ENCODE measurements at regions not wholly inside any gene's neighbourhood (a gene's known extent, or its start where the extent isn't known, plus 50 kb on each side); places are given as distances from the start of the nearest gene placed in this dataset.
"Not testable (repeated sequence)": the region's sequence is repeated elsewhere in the genome, so short reads cannot be mapped to it uniquely, and the experiment has no call there.

- Mint-ChIP-seq H3K27me3 (peaks cover 0 to 6% (median 0%) of the 10 kb centered on the region in 3 donors), H3K36me3 (no peaks in the 10 kb centered on the region), H3K4me1 (no peaks in the 10 kb centered on the region), H3K9me3 (peaks cover 0 to 14% (median 0%) of the 10 kb centered on the region in 7 donors), H3K27ac (no peak overlapping the region), H3K4me3 (peak overlapping the region in 1 of 8 donors; percentile 68)
- ATAC-seq (ENCODE audit: low read depth in 2 of 2): no peak
- no peak for DNase-seq
Observed at GRCh38 chr5:174618589-174618988, 105.8 kb upstream of the MSX2 start.

DNA sequence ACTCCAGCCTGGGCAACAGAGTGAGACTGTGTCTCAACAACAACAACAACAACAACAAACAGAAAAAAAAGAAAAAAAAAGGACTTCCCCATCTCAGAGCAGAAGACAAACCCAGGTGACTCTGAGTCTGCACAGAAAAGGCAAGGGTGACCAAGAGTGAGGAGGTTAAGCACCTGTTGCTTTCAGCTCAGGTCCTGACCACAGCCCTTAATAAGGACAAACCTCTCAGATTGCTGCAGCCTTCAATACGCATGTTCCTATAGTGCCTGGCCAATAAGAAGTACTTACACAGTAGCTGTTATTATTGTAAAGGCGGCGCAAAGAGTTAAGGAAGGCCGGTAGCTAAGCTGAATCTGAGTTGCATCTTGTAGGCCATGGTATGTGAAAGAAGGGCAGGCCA lies 102.3 kb upstream of the MSX2 start:
- H3K27ac Mint-ChIP-seq: no peak overlapping the region
- peaks cover 0 to 9% (median 0%) of the 10 kb centered on the region in 3 donors for H3K27me3 Mint-ChIP-seq
- H3K36me3 Mint-ChIP-seq: no peaks in the 10 kb centered on the region
- ATAC-seq (ENCODE audit: low read depth in 2 of 2): no peak
- H3K9me3 Mint-ChIP-seq: peaks cover 0 to 3% (median 0%) of the 10 kb centered on the region in 7 donors
- no peaks in the 10 kb centered on the region for H3K4me1 Mint-ChIP-seq
- H3K4me3 Mint-ChIP-seq: no peak overlapping the region
- no peak for DNase-seq

- peaks cover 0 to 6% (median 1%) of the 10 kb centered on the region in 7 donors for H3K9me3 Mint-ChIP-seq
- ATAC-seq (ENCODE audit: low read depth in 2 of 2) (no peak), DNase-seq (no peak)
- no peak overlapping the region for H3K27ac Mint-ChIP-seq
- no peaks in the 10 kb centered on the region for H3K4me1 Mint-ChIP-seq
- no peaks in the 10 kb centered on the region for H3K36me3 Mint-ChIP-seq
- H3K27me3 Mint-ChIP-seq: peaks cover 0 to 9% (median 0%) of the 10 kb centered on the region in 3 donors
- H3K4me3 Mint-ChIP-seq: no peak overlapping the region
Observed at GRCh38 chr5:174623018-174623417, 101.4 kb upstream of the MSX2 start.

- Mint-ChIP-seq H3K27me3 (peaks cover 0 to 9% (median 0%) of the 10 kb centered on the region in 3 donors), H3K9me3 (peaks cover 0 to 6% (median 1%) of the 10 kb centered on the region in 7 donors), H3K36me3 (no peaks in the 10 kb centered on the region), H3K27ac (no peak overlapping the region), H3K4me1 (no peaks in the 10 kb centered on the region), H3K4me3 (no peak overlapping the region)
- ATAC-seq (ENCODE audit: low read depth in 2 of 2): no peak
- DNase-seq: no peak
Observed at GRCh38 chr5:174623433-174624019, 100.9 kb upstream of the MSX2 start.

- H3K4me3 Mint-ChIP-seq: no peak overlapping the region
- no peaks in the 10 kb centered on the region for H3K4me1 Mint-ChIP-seq
- no peaks in the 10 kb centered on the region for H3K36me3 Mint-ChIP-seq
- peaks cover 0 to 12% (median 2%) of the 10 kb centered on the region in 7 donors for H3K9me3 Mint-ChIP-seq
- ATAC-seq (ENCODE audit: low read depth in 2 of 2): no peak
- peaks cover 0 to 9% (median 0%) of the 10 kb centered on the region in 3 donors for H3K27me3 Mint-ChIP-seq
- no peak for DNase-seq
- H3K27ac Mint-ChIP-seq: no peak overlapping the region
Observed at GRCh38 chr5:174624733-174625522, 99.5 kb upstream of the MSX2 start.

GRCh38 chr5:174625591-174626350 lies 98.6 kb upstream of the MSX2 start:
- no peak overlapping the region for H3K27ac Mint-ChIP-seq
- H3K4me3 Mint-ChIP-seq: no peak overlapping the region
- H3K4me1 Mint-ChIP-seq: no peaks in the 10 kb centered on the region
- H3K27me3 Mint-ChIP-seq: peaks cover 0 to 7% (median 0%) of the 10 kb centered on the region in 3 donors
- H3K36me3 Mint-ChIP-seq: no peaks in the 10 kb centered on the region
- no peak for ATAC-seq (ENCODE audit: low read depth in 2 of 2)
- peaks cover 0 to 12% (median 2%) of the 10 kb centered on the region in 7 donors for H3K9me3 Mint-ChIP-seq
- DNase-seq: no peak

DNA sequence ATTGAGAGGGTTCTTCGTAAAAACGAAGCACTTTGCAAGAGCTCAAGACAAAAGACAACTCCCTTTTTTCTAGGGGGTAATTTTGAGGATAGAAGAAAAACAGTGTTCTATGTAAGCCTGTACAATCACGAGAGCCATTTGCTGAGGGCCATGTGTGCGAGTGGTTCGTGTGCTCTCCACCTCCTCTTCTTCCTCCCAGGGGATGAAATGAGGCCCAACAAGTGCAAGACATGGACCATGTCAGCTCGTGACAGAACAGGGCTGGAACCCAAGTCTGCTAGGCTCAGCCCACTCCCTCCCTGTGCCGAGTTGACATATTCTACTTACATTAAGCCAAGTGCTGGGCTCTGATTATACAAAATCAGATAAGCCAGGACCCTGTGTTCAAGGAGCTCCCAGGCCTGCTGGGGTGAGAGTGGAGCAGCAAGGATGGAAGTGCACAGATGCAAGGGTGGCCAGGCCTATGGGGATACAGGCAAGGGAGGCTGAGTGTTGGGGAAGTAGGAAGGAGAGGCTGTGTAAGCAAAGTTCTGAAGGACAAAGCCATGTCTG lies 97.9 kb upstream of the MSX2 start:
- Mint-ChIP-seq H3K27me3 (peaks cover 0 to 3% (median 0%) of the 10 kb centered on the region in 3 donors), H3K4me3 (no peak overlapping the region), H3K36me3 (no peaks in the 10 kb centered on the region), H3K9me3 (peaks cover 0 to 12% (median 2%) of the 10 kb centered on the region in 7 donors), H3K27ac (peak overlapping the region in 2 of 6 donors; percentile 61 to 68), H3K4me1 (no peaks in the 10 kb centered on the region)
- no peak for DNase-seq
- ATAC-seq (ENCODE audit: low read depth in 2 of 2): no peak

DNA sequence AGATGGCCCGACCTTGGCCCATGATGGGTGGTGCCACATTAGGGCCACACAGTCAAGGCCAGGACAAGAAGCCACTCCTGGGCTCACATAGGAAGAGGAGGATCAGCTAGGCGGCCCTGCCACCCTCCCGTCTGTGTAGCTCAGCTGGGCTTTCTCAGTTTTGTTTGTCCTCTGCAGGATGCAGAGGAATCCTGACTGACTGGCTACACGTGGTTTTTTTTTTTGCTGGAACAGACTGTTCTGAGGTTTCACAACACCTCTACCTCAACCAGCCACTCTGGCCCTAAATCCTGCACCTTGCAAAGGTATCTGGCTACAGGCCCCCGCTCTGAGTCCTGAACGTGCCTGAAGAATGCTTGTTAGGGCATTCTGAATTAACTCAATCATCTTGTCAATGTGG lies 88.3 kb upstream of the MSX2 start:
- Mint-ChIP-seq H3K4me1 (no peaks in the 10 kb centered on the region), H3K27me3 (no peaks in the 10 kb centered on the region), H3K27ac (no peak overlapping the region), H3K4me3 (no peak overlapping the region), H3K36me3 (no peaks in the 10 kb centered on the region), H3K9me3 (peaks cover 0 to 4% (median 0%) of the 10 kb centered on the region in 7 donors)
- DNase-seq (no peak), ATAC-seq (ENCODE audit: low read depth in 2 of 2) (no peak)

DNA sequence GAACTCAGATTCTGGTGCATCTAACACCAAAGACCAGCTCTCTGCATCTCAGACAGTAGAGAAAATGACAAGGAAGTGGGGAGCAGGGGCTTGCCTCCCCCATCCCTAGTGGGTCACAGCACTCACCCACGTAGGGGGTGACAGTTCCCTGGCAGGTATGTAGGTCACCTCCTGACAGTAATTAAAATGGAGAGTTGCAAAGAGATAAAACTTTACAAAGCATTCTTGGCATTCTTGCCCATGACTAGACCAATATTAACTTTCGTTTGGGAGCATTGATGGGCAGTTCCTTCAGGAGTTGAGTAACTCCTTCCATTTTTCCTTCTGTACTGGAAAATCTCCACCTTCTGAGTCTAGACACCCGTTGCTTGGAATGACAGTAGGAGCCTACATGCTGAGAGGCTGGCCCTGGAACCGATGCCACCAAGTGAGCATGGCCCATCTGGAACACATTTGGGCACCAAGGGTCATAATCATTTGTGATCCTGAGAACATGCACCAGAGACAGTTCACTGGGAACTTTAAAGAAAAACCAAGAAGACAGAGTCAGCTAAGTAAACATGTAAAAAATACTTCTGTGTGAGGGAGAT lies 81.5 kb upstream of the MSX2 start:
- Mint-ChIP-seq H3K4me3 (no peak overlapping the region), H3K27ac (no peak overlapping the region), H3K9me3 (peaks cover 2 to 18% (median 10%) of the 10 kb centered on the region in 7 donors), H3K36me3 (no peaks in the 10 kb centered on the region), H3K27me3 (no peaks in the 10 kb centered on the region), H3K4me1 (peaks cover 0 to 1% (median 0%) of the 10 kb centered on the region in 3 donors)
- no peak for DNase-seq
- ATAC-seq (ENCODE audit: low read depth in 2 of 2): no peak

DNA sequence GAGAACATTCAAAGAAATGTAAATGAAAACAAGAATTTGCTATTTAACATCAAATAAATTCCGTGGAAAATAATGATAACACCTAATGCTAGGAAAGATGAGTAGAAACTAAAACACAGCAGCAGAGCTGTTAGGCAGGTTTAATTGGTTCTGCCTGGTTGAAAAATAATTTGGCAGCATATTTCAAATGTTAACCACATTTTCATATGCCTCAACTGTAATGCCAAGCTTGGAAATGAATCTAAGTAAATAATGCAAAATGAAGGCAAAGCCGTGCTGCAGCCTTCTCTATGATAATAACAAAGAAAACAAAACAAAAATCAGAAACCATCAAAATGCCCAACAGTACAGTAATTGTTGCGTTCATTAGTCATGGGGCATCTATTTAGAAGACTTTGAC lies 79.9 kb upstream of the MSX2 start:
- Mint-ChIP-seq H3K9me3 (peaks cover 6 to 32% (median 14%) of the 10 kb centered on the region in 7 donors), H3K4me3 (no peak overlapping the region), H3K36me3 (no peaks in the 10 kb centered on the region), H3K27ac (no peak overlapping the region), H3K4me1 (peaks cover 0 to 5% (median 0%) of the 10 kb centered on the region in 3 donors), H3K27me3 (no peaks in the 10 kb centered on the region)
- DNase-seq: no peak
- no peak for ATAC-seq (ENCODE audit: low read depth in 2 of 2)

- peaks cover 6 to 34% (median 14%) of the 10 kb centered on the region in 7 donors for H3K9me3 Mint-ChIP-seq
- ATAC-seq (ENCODE audit: low read depth in 2 of 2) (no peak), DNase-seq (no peak)
- H3K27ac Mint-ChIP-seq: no peak overlapping the region
- H3K4me3 Mint-ChIP-seq: no peak overlapping the region
- H3K4me1 Mint-ChIP-seq: peaks cover 0 to 5% (median 0%) of the 10 kb centered on the region in 3 donors
- H3K36me3 Mint-ChIP-seq: no peaks in the 10 kb centered on the region
- no peaks in the 10 kb centered on the region for H3K27me3 Mint-ChIP-seq
Observed at GRCh38 chr5:174644923-174645322, 79.5 kb upstream of the MSX2 start.

DNA sequence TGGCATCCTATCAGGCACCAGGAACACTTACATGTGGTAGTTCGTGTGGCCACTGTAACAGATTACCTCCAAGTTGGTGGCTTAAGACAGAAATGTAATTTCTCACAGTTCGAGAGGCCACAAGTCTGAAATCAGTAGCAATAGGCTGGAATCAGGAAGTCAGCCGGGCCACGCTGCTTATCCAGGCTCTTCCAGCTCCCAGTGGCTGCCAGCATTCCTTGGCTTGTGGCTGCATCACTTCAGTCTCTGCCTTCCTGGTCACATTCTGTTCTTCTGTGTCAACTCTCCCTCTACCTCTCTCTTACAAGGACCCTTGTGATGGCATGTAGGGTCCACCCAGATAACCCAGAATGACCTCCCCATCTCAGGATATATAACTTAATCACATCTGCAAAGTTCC lies 78.7 kb upstream of the MSX2 start:
- H3K27ac Mint-ChIP-seq: no peak overlapping the region
- H3K9me3 Mint-ChIP-seq: peaks cover 6 to 34% (median 14%) of the 10 kb centered on the region in 7 donors
- DNase-seq (no peak), ATAC-seq (ENCODE audit: low read depth in 2 of 2) (no peak)
- no peak overlapping the region for H3K4me3 Mint-ChIP-seq
- H3K36me3 Mint-ChIP-seq: no peaks in the 10 kb centered on the region
- no peaks in the 10 kb centered on the region for H3K27me3 Mint-ChIP-seq
- peaks cover 0 to 5% (median 0%) of the 10 kb centered on the region in 3 donors for H3K4me1 Mint-ChIP-seq

DNA sequence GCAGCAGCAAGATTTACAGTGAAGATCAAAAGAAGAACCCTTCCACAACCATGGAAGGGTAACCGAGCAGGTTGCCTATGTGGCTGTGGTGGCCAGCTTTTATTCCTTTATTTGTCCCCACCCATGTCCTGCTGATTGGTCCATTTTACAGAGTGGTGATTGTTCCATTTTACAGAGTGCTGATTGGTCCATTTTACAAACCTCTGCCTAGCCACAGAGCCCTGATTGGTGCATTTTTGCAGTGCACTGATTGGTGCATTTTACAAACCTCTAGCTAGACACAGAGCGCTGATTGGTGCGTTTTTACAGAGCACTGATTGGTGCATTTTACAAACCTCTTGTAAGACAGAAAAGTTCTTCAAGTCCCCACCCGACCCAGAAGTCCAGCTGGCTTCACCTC lies 75.8 kb upstream of the MSX2 start:
- not testable (repeated sequence) for ATAC-seq (ENCODE audit: low read depth in 2 of 2); H3K27me3 Mint-ChIP-seq; H3K36me3 Mint-ChIP-seq; DNase-seq; H3K27ac Mint-ChIP-seq; H3K4me1 Mint-ChIP-seq; H3K4me3 Mint-ChIP-seq
- peaks cover 6 to 34% (median 13%) of the 10 kb centered on the region in 7 donors for H3K9me3 Mint-ChIP-seq

Measured in naive B cell (primary cell).